GM12891 (cell line): ENCODE measurements at regions not wholly inside any gene's neighbourhood (a gene's known extent, or its start where the extent isn't known, plus 50 kb on each side); places are given as distances from the start of the nearest gene placed in this dataset.

Source experiments
- PAX5 ChIP-seq: IDR thresholded peaks from 2 replicates; pipeline ENCODE4 v1.6.1; 2011; ENCODE audit warnings: low read length, moderate library complexity, mild to moderate bottlenecking; ENCODE audit not compliant: insufficient read depth, severe bottlenecking
- POLR2A ChIP-seq: IDR thresholded peaks from 2 replicates; pipeline ENCODE4 v1.6.1; 2011; ENCODE audit warnings: low read depth, low read length, control low read depth
- POLR2AphosphoS5 ChIP-seq: IDR thresholded peaks from 2 replicates; pipeline ENCODE4 v1.6.1; 2011; ENCODE audit warnings: low read depth, low read length, control low read depth
- SPI1 ChIP-seq: IDR thresholded peaks from 2 replicates; pipeline ENCODE4 v1.6.1; 2011; ENCODE audit warnings: low read depth, low read length, control low read depth
- TAF1 ChIP-seq: IDR thresholded peaks from 2 replicates; pipeline ENCODE4 v1.6.1; 2011; ENCODE audit warnings: low read depth, low read length, control low read depth

DNA sequence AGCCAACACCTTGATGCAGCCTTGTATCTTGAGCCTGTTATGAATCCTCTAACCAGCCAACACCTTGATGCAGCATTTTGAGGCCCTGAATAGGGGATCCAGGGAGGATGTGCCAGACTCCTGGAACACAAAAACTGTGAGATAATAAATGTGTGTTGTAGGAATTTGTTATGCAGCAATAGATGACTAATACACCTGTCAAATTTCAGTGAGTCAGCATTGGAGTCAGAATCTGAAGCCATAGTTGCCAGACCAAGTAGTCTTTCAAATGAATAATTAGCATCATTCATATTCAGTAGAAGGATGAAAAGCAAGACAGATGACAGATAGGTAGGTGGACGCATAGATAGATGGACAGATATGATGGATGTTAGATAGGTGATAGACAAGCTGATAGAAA lies 942.5 kb upstream of the SLC39A10 start:
- TF ChIP-seq POLR2A (no peak), PAX5 (no peak), TAF1 (no peak), POLR2AphosphoS5 (no peak), SPI1 (no peak)
